ENCODE measurements at regions not wholly inside any gene's neighbourhood (a gene's known extent, or its start where the extent isn't known, plus 50 kb on each side); places are given as distances from the start of the nearest gene placed in this dataset.
"Not testable (repeated sequence)": the region's sequence is repeated elsewhere in the genome, so short reads cannot be mapped to it uniquely, and the experiment has no call there.

DNA sequence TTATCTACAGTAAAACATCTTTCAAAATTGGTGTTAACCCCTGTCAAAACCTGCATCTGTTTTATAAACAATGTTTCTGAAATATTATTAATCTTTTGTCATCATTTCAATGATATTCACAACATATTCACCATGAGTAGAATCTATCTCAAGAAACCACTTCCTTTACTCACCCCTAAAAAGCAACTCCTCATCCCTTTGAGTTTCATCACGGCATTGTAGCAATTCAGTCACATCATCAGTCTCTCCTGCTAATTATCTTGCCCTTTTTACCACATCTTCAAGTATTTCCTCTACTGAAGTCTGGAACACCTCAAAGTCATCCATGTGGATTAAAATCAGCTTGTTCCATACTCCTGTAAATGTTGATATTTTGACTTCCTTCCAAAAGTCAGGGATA, 415.3 kb upstream of the TECRL start:
- no peak for DNase-seq (ENCODE audit: low spot score)

GRCh38 chr4:64822405-64822804, 413.2 kb upstream of the TECRL start:
- no peak for DNase-seq (ENCODE audit: low spot score)

DNA sequence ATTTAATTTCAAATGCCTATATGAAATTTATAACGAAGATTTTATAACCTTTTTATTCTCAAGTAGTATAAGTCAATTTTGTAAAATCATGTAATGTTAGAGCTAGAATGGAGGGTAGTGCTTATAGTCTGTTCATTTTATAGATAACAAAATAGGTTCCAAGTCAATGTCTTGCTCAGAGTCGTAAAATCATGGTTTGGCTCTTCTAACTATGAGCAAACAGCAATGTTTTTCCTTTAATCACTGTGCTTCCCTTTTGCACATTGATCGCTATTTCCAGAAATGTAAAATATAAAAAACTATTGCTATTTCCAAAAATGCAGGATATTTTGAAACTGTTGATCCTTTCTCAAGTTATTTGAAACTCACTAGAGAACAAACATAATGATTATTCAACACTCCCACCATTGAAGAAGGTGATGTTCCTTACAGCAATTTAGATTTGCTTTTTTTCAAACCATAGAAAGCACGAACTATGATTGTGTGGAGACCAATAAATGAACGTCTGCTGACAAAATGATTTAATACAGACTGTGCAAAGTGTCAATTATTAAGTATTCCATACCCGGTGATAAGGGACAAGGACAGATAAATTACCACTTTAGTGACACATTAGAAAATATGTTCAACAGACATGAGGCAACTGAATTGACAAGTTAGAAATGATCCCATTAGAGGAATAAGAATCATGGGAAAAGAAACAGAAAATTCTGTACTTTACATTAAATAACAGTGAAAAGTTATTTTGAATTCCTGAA, 412.1 kb upstream of the TECRL start:
- DNase-seq (ENCODE audit: low spot score) = no peak

GRCh38 chr4:64814616-64815015, 405.4 kb upstream of the TECRL start:
- DNase-seq (ENCODE audit: low spot score) = no peak

GRCh38 chr4:64807821-64808220, 398.6 kb upstream of the TECRL start:
- DNase-seq (ENCODE audit: low spot score) = no peak

GRCh38 chr4:64799751-64800150, 390.5 kb upstream of the TECRL start:
- DNase-seq (ENCODE audit: low spot score) = no peak

- DNase-seq (ENCODE audit: low spot score) = not testable (repeated sequence)
Observed at GRCh38 chr4:64798828-64799227, 389.6 kb upstream of the TECRL start.

DNA sequence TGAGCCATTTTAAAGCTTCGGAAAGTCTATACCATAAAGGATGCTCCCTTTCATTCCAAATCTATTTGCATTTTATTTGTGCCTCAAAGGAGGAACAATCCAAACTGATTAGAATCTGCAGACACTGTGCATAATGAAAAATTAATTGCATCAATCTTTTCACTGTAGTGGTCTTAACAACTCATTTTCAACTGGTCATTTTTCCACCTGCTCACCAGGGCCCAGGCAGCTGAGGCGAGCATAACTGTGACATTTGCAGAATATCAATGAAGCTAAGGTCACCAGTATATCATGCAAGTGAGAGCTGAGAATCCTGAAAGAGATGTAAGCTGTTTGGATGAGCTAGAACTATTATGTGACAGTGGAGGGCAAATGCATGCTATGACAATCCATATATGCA, 387.3 kb upstream of the TECRL start:
- no peak for DNase-seq (ENCODE audit: low spot score)

DNA sequence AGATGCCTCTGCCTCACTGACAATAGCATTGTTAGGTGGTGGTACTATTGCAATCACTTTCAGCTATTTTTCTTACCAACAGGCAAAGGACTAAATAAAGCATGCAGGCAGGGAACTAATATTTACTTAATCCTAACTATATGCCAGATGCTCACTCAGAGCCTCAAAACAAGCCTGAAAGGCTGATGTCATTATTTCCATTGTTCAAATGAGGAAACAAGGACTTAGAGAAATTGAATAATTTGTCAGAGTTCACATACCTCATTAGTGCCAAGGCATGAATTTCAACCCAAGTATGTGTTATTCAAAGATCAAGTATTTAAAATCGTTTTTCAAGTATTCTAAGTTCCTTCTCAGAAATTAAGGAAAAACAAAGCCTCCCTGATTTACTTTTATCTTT, 374.9 kb upstream of the TECRL start:
- DNase-seq (ENCODE audit: low spot score) = peak; percentile 11

DNA sequence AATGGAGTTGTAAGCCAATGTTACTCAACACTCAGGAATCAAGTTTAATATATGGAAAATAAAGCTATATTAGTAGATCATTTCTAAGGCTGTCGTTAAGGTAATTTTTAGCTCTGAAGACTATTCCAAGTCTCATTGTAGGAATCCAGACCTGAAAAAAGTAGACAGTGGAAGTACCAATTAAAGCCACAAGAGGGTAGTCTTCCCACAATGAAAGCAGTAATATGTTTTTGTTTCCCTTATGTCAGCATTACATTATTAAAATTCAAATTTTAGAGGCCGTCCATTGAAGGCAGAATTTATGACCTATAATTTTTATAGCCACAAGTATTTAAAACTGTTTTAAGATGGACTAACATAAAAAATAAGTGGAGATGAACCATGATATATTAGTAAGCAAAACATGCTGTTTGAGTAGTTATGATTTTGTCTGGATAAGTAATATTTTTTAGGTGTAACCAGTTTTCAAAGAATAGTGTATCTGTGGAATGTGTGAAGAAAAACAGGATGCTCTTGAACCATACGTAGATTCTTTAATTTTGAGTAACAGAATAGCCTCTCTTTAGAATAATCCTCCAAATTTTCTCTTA, 372.6 kb upstream of the TECRL start:
- peak; percentile 34 for DNase-seq (ENCODE audit: low spot score)

- DNase-seq (ENCODE audit: low spot score) = no peak
Observed at GRCh38 chr4:64780664-64781063, 371.4 kb upstream of the TECRL start.

GRCh38 chr4:64777286-64777685, 368.0 kb upstream of the TECRL start:
- no peak for DNase-seq (ENCODE audit: low spot score)

DNA sequence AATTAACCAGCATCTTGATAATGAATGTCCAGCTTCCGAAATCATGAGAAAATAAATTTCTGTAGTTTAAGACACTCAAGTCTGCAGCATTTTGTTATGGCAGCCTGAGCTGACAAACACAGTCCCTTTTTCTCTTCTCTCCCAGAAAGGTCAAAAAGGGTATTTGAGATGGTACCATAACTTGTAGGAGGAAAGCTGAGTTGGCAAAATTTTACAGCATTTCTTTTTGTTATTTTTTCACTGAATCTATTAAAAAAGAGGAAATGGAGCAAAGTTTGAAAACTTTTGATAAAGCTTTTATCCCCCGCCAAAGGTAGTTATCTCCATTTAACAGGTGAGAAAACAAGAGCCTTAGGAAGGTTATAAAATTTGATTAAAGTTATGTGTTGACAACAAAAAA, 367.6 kb upstream of the TECRL start:
- no peak for DNase-seq (ENCODE audit: low spot score)

DNA sequence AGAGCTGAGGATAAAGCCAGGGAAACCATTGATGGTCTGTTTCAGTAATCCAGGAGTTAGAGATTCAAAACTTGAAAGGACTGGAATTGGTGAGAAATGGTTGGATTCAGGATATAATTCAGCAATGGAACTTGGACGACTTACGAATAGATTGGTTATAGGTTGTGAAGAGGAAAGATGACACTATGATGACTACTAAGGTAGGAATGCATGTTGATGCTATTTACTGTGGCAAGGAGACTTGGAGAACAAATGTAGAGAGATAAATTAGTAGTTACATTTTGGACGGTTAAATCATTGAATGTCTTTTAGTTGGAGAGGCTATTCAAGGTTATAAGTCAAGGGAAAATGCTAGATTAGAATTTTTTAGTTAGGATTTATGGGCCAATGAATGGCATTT, 365.4 kb upstream of the TECRL start:
- no peak for DNase-seq (ENCODE audit: low spot score)

DNA sequence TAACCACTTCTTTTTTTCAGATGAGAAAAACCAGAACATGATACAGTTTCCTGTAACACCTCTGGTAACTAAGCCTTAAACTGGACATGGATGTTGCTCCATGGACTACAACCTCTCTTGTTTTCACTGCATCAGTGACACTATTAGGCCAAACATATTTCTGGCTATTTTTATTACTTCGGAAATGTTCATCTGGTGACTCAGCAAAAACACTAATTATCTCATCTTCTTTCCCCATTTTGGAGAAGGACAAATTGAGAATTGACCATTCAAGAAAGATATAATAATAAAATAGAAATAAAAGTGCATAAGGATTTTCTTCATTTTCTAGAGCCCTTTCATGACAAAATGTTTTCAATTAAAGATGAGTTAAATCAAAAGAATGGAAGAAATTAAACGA, 361.9 kb upstream of the TECRL start:
- DNase-seq (ENCODE audit: low spot score) = no peak

GRCh38 chr4:64767547-64767946, 358.3 kb upstream of the TECRL start:
- no peak for DNase-seq (ENCODE audit: low spot score)

DNA sequence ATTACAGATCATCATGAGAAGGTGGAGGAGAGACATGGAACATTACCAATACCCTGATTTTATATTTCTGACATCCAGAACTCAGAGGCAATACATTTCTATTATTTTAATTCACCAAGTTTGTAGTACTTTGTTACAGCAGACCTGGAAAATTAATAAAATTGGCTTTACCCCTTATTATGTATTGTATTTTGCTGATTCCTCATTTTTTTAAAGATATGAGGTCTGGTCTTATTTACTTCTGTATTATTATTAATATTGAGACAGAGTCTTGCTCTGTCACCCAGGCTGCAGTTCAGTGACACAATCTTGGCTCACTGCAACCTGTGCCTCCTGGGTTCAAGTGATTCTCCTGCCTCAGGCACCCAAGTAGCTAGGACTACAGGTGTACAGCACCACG, 357.3 kb upstream of the TECRL start:
- no peak for DNase-seq (ENCODE audit: low spot score)

GRCh38 chr4:64756016-64756415, 346.8 kb upstream of the TECRL start:
- no peak for DNase-seq (ENCODE audit: low spot score)

DNA sequence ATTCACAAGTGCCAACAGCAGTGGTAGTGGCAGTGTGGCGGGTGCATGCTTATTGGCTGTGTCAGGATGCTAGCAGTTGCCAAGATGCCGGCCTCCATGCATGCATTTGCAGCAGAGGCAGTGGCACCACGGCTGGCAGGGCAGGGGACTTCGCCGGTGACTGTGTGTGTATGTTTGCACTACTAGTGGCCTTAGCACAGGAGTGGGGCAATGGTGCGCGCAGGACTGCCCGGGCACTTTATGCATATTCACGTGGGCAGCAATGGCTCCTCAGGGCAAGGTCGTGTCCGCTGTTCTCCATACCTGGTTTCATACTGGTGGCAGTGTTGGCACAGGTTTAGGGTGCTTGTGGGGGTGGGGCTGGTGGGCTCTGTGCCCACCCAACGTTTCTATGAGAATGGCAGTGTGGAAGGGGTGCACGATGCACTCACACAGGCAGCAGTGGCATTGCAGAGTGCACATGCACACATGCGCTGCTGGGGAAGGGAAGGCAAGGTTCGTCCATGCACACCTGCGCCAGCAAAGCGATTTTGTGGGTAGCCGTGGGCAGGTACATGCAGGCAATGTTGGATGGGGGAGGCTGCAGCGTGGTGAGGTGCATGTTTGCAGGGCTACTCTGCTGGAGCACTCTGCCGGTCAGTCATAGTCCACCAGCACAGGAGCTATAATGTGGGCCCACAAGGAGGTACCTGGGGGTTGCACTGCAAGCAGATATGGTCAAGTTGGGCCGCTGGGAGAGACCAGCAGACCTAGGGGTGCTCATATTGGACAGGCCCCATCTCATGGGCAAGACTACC, 338.9 kb upstream of the TECRL start:
- no peak for DNase-seq (ENCODE audit: low spot score)

DNA sequence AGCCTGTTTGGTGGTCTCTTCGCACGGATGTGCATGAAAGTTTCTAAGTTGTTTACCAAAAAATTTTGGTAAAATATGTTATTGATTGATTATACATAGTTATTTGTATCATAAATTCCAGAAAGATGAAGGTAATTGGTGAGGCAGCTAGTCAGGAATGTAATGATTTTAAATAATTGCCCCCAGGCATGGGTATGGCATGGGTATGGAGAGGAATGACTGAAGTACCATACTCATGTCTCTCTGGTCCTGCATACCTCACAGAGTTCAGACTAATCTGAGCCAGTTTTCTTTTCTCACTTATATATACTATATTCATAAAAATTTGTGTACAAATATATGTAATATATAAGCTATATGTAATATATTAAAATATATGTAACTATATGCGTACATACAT, 329.0 kb upstream of the TECRL start:
- DNase-seq (ENCODE audit: low spot score) = no peak

GRCh38 chr4:64737854-64738138, 328.5 kb upstream of the TECRL start:
- DNase-seq (ENCODE audit: low spot score) = not testable (repeated sequence)

DNA sequence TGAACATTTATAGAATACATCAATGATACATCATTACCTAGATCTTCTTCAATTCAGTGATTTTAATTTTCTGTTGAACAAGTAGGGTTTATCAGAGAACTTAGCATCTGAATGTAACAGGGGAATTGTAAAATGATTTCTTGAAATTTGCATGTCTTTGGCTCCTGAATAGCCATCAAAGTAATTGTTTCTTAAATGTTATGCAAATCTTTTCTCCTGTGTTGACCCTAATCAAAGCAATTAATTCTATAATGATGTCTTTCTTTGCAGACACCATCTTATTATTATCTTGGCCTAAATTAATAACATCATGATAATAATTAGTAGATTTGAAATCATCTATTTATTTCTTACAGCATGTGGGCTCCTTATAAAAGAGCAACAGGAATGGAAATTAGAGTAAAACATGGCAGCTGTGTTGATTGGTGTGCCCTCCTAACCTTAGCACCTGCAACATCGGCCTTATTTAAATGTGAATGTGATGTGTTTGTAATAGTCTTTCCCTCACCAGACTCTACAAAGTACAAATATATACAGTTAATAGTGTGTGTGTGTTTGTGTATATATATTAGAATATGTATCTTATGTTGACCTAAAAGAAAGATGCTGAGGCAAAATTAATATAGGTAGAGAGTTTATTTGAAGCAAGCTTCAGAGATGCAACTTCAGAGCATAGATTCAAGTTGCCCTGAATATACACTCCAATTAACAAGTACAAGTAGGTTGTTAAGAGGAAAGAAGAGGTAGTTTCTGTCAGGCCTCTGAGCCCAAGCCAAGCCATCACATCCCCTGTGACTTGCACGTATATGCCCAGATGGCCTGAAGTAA, 328.0 kb upstream of the TECRL start:
- DNase-seq (ENCODE audit: low spot score) = no peak
